Progenitor cell of endocrine pancreas (in vitro differentiated cells): ENCODE measurements at regions not wholly inside any gene's neighbourhood (a gene's known extent, or its start where the extent isn't known, plus 50 kb on each side); places are given as distances from the start of the nearest gene placed in this dataset.

Source experiments
- DNase-seq: peaks from one replicate; pipeline ENCODE4 v3.0.0; 2021; ENCODE audit warnings: low spot score; ENCODE audit not compliant: unreplicated experiment
- H3K27ac Mint-ChIP-seq: 2 replicates; pipeline ENCODE4 v1.8.0; 2021; ENCODE audit warnings: mild to moderate bottlenecking, moderate library complexity, mixed read lengths
- H3K27me3 Mint-ChIP-seq: 2 replicates; pipeline ENCODE4 v1.8.0; 2021; ENCODE audit warnings: mixed read lengths
- H3K36me3 Mint-ChIP-seq: 2 replicates; pipeline ENCODE4 v1.8.0; 2022; ENCODE audit warnings: mixed read lengths; ENCODE audit not compliant: insufficient read depth
- H3K4me1 Mint-ChIP-seq: 2 replicates; pipeline ENCODE4 v1.8.0; 2021; ENCODE audit warnings: low read depth, mixed read lengths
- H3K4me3 Mint-ChIP-seq: 2 replicates; pipeline ENCODE4 v1.8.0; 2021; ENCODE audit warnings: low read depth, mild to moderate bottlenecking, moderate library complexity, mixed read lengths
- H3K9me3 Mint-ChIP-seq: 2 replicates; pipeline ENCODE4 v1.8.0; 2021; ENCODE audit warnings: low read depth, mixed read lengths
- TF ChIP-seq, protein P1 (sequence below): fragments of 200-600 bp; sonication (generic); IDR thresholded peaks from one replicate; pipeline ENCODE4 v1.5.0; 2021; ENCODE audit warnings: antibody characterized with exemption, mild to moderate bottlenecking; ENCODE audit not compliant: unreplicated experiment

DNA sequence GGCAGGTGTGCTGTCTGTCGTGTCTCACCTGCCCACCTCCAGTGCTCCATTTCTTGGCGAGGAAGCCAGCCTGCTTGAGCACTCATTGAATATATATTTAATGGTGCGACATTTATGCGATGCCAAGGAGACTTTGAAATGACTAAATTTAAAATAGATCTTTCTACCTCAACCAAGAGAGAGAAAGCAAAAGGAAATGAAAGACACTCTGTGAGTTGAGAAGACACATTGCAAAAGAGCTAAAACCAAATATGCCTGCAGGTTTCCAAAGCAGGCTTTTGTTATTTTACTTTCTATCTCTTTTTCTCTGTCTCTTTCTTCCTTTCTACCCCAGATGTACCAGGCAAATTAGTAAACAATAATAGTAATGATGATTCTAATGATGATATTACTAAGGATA is 53.6 kb upstream of the AOAH start:
- H3K36me3 Mint-ChIP-seq: peaks cover 1% of the 10 kb centered on the region
- H3K9me3 Mint-ChIP-seq: peaks cover 15% of the 10 kb centered on the region
- peaks cover 43% of the 10 kb centered on the region for H3K4me1 Mint-ChIP-seq
- TF ChIP-seq, protein P1, sequence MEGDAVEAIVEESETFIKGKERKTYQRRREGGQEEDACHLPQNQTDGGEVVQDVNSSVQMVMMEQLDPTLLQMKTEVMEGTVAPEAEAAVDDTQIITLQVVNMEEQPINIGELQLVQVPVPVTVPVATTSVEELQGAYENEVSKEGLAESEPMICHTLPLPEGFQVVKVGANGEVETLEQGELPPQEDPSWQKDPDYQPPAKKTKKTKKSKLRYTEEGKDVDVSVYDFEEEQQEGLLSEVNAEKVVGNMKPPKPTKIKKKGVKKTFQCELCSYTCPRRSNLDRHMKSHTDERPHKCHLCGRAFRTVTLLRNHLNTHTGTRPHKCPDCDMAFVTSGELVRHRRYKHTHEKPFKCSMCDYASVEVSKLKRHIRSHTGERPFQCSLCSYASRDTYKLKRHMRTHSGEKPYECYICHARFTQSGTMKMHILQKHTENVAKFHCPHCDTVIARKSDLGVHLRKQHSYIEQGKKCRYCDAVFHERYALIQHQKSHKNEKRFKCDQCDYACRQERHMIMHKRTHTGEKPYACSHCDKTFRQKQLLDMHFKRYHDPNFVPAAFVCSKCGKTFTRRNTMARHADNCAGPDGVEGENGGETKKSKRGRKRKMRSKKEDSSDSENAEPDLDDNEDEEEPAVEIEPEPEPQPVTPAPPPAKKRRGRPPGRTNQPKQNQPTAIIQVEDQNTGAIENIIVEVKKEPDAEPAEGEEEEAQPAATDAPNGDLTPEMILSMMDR: no peak
- H3K27me3 Mint-ChIP-seq: no peaks in the 10 kb centered on the region
- H3K4me3 Mint-ChIP-seq: no peak overlapping the region
- no peak overlapping the region for H3K27ac Mint-ChIP-seq
- no peak for DNase-seq

- TF ChIP-seq, protein P1: no peak
- no peak for DNase-seq
- Mint-ChIP-seq H3K9me3 (peaks cover 15% of the 10 kb centered on the region), H3K4me3 (no peak overlapping the region), H3K4me1 (peaks cover 41% of the 10 kb centered on the region), H3K36me3 (peaks cover 1% of the 10 kb centered on the region), H3K27ac (no peak overlapping the region), H3K27me3 (no peaks in the 10 kb centered on the region)
Observed at GRCh38 chr7:36777062-36777461, 52.8 kb upstream of the AOAH start.

- no peak for DNase-seq
- Mint-ChIP-seq H3K27me3 (no peaks in the 10 kb centered on the region), H3K4me3 (no peak overlapping the region)
Observed at GRCh38 chr7:36775676-36776075, 51.4 kb upstream of the AOAH start.

DNA sequence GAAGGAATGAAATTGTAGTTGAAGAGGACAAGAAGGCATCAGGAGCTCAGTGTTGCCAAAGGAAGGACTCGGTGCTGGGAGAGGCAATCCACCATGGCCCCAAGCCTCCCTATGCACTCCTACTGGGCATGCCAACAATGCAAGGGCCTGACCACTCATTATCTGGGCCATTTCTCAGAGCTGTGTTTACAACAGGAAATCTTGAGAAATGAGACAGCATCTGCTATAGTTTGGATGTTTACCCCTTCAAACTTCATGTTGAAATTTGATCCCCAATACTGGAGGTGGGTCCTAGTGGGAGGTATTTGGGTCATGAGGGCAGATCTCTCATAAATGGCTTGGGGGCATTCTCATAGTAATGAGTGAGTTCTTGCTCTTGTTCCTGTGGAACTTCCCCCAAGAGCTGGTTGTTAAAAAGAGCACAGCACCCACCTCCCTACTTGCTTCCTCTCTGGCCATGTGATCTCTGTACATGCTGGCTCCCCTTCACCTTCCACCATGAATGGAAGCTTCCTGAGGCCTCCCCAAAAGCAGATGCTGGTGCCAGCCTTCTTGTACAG is 50.8 kb upstream of the AOAH start:
- Mint-ChIP-seq H3K27me3 (no peaks in the 10 kb centered on the region), H3K9me3 (peaks cover 16% of the 10 kb centered on the region), H3K4me3 (no peak overlapping the region), H3K36me3 (peaks cover 3% of the 10 kb centered on the region), H3K4me1 (peaks cover 24% of the 10 kb centered on the region), H3K27ac (no peak overlapping the region)
- TF ChIP-seq, protein P1: no peak
- DNase-seq: no peak

More at GRCh38 chr7:36775676-36776075, 51.4 kb upstream of the AOAH start:
- Mint-ChIP-seq H3K27ac (no peak overlapping the region), H3K9me3 (peaks cover 20% of the 10 kb centered on the region), H3K36me3 (peaks cover 3% of the 10 kb centered on the region), H3K4me1 (peaks cover 28% of the 10 kb centered on the region)
- TF ChIP-seq, protein P1: no peak
